HL-60 (cell line): ENCODE measurements at regions not wholly inside any gene's neighbourhood (a gene's known extent, or its start where the extent isn't known, plus 50 kb on each side); places are given as distances from the start of the nearest gene placed in this dataset.

ENCODE experiments used
- GABPA ChIP-seq: IDR thresholded peaks from 2 replicates; pipeline ENCODE4 v1.6.1; 2012; ENCODE audit warnings: low read depth
- POLR2AphosphoS5 ChIP-seq: IDR thresholded peaks from 2 replicates; pipeline ENCODE4 v1.6.1; 2012; ENCODE audit warnings: low read depth
- TF ChIP-seq, protein P1 (sequence below): IDR thresholded peaks from one replicate; pipeline ENCODE4 v1.5.1; 2011; ENCODE audit warnings: low read length, control low read depth, inconsistent platforms; ENCODE audit not compliant: insufficient read depth
- TF ChIP-seq, protein P2 (sequence below): IDR thresholded peaks from 2 replicates; pipeline ENCODE4 v1.6.1; 2012; ENCODE audit warnings: low read depth; ENCODE audit not compliant: insufficient replicate concordance

DNA sequence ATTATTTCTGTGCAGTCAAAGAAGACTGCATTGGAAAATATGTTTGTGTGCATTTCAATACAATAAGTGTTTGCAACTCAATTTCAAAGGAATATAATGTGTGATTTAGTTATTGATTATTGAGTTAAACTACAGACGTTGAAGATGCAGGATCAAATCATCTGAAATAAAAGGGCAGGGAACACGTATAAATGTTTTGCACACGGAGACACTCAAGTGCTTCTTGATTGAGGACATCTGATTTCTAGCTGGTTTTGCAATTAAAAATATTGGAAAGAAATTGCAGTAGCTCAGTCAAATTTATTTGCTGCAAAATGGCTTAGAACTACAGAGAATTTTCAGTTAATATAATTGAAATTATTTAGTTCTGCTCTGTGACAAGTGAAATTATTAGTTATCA, 412.7 kb downstream of the UTRN start:
- no peak for TF ChIP-seq POLR2AphosphoS5
- TF ChIP-seq, protein P1, sequence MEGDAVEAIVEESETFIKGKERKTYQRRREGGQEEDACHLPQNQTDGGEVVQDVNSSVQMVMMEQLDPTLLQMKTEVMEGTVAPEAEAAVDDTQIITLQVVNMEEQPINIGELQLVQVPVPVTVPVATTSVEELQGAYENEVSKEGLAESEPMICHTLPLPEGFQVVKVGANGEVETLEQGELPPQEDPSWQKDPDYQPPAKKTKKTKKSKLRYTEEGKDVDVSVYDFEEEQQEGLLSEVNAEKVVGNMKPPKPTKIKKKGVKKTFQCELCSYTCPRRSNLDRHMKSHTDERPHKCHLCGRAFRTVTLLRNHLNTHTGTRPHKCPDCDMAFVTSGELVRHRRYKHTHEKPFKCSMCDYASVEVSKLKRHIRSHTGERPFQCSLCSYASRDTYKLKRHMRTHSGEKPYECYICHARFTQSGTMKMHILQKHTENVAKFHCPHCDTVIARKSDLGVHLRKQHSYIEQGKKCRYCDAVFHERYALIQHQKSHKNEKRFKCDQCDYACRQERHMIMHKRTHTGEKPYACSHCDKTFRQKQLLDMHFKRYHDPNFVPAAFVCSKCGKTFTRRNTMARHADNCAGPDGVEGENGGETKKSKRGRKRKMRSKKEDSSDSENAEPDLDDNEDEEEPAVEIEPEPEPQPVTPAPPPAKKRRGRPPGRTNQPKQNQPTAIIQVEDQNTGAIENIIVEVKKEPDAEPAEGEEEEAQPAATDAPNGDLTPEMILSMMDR, result no peak
- TF ChIP-seq, protein P2, sequence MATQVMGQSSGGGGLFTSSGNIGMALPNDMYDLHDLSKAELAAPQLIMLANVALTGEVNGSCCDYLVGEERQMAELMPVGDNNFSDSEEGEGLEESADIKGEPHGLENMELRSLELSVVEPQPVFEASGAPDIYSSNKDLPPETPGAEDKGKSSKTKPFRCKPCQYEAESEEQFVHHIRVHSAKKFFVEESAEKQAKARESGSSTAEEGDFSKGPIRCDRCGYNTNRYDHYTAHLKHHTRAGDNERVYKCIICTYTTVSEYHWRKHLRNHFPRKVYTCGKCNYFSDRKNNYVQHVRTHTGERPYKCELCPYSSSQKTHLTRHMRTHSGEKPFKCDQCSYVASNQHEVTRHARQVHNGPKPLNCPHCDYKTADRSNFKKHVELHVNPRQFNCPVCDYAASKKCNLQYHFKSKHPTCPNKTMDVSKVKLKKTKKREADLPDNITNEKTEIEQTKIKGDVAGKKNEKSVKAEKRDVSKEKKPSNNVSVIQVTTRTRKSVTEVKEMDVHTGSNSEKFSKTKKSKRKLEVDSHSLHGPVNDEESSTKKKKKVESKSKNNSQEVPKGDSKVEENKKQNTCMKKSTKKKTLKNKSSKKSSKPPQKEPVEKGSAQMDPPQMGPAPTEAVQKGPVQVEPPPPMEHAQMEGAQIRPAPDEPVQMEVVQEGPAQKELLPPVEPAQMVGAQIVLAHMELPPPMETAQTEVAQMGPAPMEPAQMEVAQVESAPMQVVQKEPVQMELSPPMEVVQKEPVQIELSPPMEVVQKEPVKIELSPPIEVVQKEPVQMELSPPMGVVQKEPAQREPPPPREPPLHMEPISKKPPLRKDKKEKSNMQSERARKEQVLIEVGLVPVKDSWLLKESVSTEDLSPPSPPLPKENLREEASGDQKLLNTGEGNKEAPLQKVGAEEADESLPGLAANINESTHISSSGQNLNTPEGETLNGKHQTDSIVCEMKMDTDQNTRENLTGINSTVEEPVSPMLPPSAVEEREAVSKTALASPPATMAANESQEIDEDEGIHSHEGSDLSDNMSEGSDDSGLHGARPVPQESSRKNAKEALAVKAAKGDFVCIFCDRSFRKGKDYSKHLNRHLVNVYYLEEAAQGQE, result no peak
- no peak for TF ChIP-seq GABPA
